ENCODE measurements at regions not wholly inside any gene's neighbourhood (a gene's known extent, or its start where the extent isn't known, plus 50 kb on each side); places are given as distances from the start of the nearest gene placed in this dataset.

GRCh38 chr5:115737452-115737851 is 79.0 kb downstream of the CDO1 start:
- BruUV-seq (replicated peaks): no TSS peak

GRCh38 chr5:115736690-115737005 is 79.8 kb downstream of the CDO1 start:
- ChIA-PET POLR2A (ENCODE audit: low non-redundant PET) (no interaction called here), CTCF (no interaction called here)
- TF ChIP-seq EZH2 (IDR thresholded peaks at IDR 0.05; ENCODE audit: borderline replicate concordance, low read depth, low read length, poor library complexity, severe bottlenecking) (no peak), CTCF (conservative IDR thresholded peaks at IDR 0.05; ENCODE audit: low read depth, low read length) (no peak)
- Histone ChIP-seq H3K36me3 (ENCODE audit: insufficient read depth, low read length, poor library complexity, severe bottlenecking) (no peaks in the 10 kb centered on the region), H3K27me3 (replicated peaks; ENCODE audit: insufficient read depth, low read depth, low read length, poor library complexity) (peaks cover 48% of the 10 kb centered on the region), H3K4me1 (ENCODE audit: insufficient read depth, low read length, poor library complexity, severe bottlenecking) (no peaks in the 10 kb centered on the region), H3K4me3 (ENCODE audit: low read depth, low read length, poor library complexity, severe bottlenecking) (no peak overlapping the region), H3K27ac (ENCODE audit: low read depth, low read length, poor library complexity, severe bottlenecking) (no peak overlapping the region), H3K9me3 (ENCODE audit: low read depth, low read length, poor library complexity, severe bottlenecking) (no peaks in the 10 kb centered on the region)
- DNase-seq (ENCODE audit: low spot score): no peak
- intact Hi-C loops (cut with micrococcal nuclease; ENCODE audit: unreplicated experiment): no loop called here
- BruUV-seq (replicated peaks): no TSS peak

More at GRCh38 chr5:115737452-115737851, 79.0 kb downstream of the CDO1 start:
- H3K4me3 ChIP-seq (ENCODE audit: low read depth, low read length, poor library complexity, severe bottlenecking): no peak overlapping the region
- CTCF ChIA-PET: no interaction called here
- intact Hi-C loops (cut with micrococcal nuclease; ENCODE audit: unreplicated experiment): no loop called here
- H3K27me3 ChIP-seq (replicated peaks; ENCODE audit: insufficient read depth, low read depth, low read length, poor library complexity): peaks cover 41% of the 10 kb centered on the region
- DNase-seq (ENCODE audit: low spot score): no peak
- no peaks in the 10 kb centered on the region for H3K9me3 ChIP-seq (ENCODE audit: low read depth, low read length, poor library complexity, severe bottlenecking)
- no peaks in the 10 kb centered on the region for H3K36me3 ChIP-seq (ENCODE audit: insufficient read depth, low read length, poor library complexity, severe bottlenecking)
- POLR2A ChIA-PET (ENCODE audit: low non-redundant PET): no interaction called here
- no peaks in the 10 kb centered on the region for H3K4me1 ChIP-seq (ENCODE audit: insufficient read depth, low read length, poor library complexity, severe bottlenecking)
- TF ChIP-seq EZH2 (IDR thresholded peaks at IDR 0.05; ENCODE audit: borderline replicate concordance, low read depth, low read length, poor library complexity, severe bottlenecking): no peak
- TF ChIP-seq CTCF (conservative IDR thresholded peaks at IDR 0.05; ENCODE audit: low read depth, low read length): no peak
- no peak overlapping the region for H3K27ac ChIP-seq (ENCODE audit: low read depth, low read length, poor library complexity, severe bottlenecking)

GRCh38 chr5:115736004-115736689 is 80.3 kb downstream of the CDO1 start:
- DNase-seq (ENCODE audit: low spot score): no peak
- peaks cover 48% of the 10 kb centered on the region for H3K27me3 ChIP-seq (replicated peaks; ENCODE audit: insufficient read depth, low read depth, low read length, poor library complexity)
- ChIA-PET POLR2A (ENCODE audit: low non-redundant PET) (no interaction called here), CTCF (no interaction called here)
- H3K4me1 ChIP-seq (ENCODE audit: insufficient read depth, low read length, poor library complexity, severe bottlenecking): no peaks in the 10 kb centered on the region
- BruUV-seq (replicated peaks): no TSS peak
- intact Hi-C loops (cut with micrococcal nuclease; ENCODE audit: unreplicated experiment): no loop called here
- H3K4me3 ChIP-seq (ENCODE audit: low read depth, low read length, poor library complexity, severe bottlenecking): no peak overlapping the region
- no peaks in the 10 kb centered on the region for H3K36me3 ChIP-seq (ENCODE audit: insufficient read depth, low read length, poor library complexity, severe bottlenecking)
- TF ChIP-seq EZH2 (IDR thresholded peaks at IDR 0.05; ENCODE audit: borderline replicate concordance, low read depth, low read length, poor library complexity, severe bottlenecking) (no peak), CTCF (conservative IDR thresholded peaks at IDR 0.05; ENCODE audit: low read depth, low read length) (no peak)
- H3K27ac ChIP-seq (ENCODE audit: low read depth, low read length, poor library complexity, severe bottlenecking): no peak overlapping the region
- no peaks in the 10 kb centered on the region for H3K9me3 ChIP-seq (ENCODE audit: low read depth, low read length, poor library complexity, severe bottlenecking)

Measured in A673 (cell line).